GM04503 (cell line): ENCODE measurements at regions not wholly inside any gene's neighbourhood (a gene's known extent, or its start where the extent isn't known, plus 50 kb on each side); places are given as distances from the start of the nearest gene placed in this dataset.

Source experiments
- DNase-seq: peaks from one replicate; pipeline ENCODE4 v3.0.0-alpha.2; 2012; ENCODE audit warnings: low read depth

- DNase-seq: no peak
Observed at GRCh38 chr4:156654410-156654809, 317.2 kb downstream of the PDGFC start.

GRCh38 chr4:156643826-156644225, 327.8 kb downstream of the PDGFC start:
- no peak for DNase-seq

- DNase-seq: no peak
Observed at GRCh38 chr4:156642161-156642560, 329.4 kb downstream of the PDGFC start.

- DNase-seq: no peak
Observed at GRCh38 chr4:156638925-156639605, 332.5 kb downstream of the PDGFC start.

- no peak for DNase-seq
Observed at GRCh38 chr4:156638334-156638733, 333.3 kb downstream of the PDGFC start.

- no peak for DNase-seq
Observed at GRCh38 chr4:156636381-156636780, 335.2 kb downstream of the PDGFC start.

GRCh38 chr4:156635051-156635450, 336.5 kb downstream of the PDGFC start:
- no peak for DNase-seq

- DNase-seq: no peak
Observed at GRCh38 chr4:156634612-156635011, 337.0 kb downstream of the PDGFC start.

- no peak for DNase-seq
Observed at GRCh38 chr4:156633847-156634246, 337.8 kb downstream of the PDGFC start.

- no peak for DNase-seq
Observed at GRCh38 chr4:156628858-156629257, 342.7 kb downstream of the PDGFC start.

GRCh38 chr4:156623376-156623775, 348.2 kb downstream of the PDGFC start:
- no peak for DNase-seq

GRCh38 chr4:156620786-156621185, 350.8 kb downstream of the PDGFC start:
- no peak for DNase-seq

GRCh38 chr4:156619154-156619934, 352.3 kb downstream of the PDGFC start:
- no peak for DNase-seq

GRCh38 chr4:156615066-156615531, 356.5 kb downstream of the PDGFC start:
- DNase-seq: peak; percentile 95

GRCh38 chr4:156614536-156614935, 357.1 kb downstream of the PDGFC start:
- no peak for DNase-seq

- no peak for DNase-seq
Observed at GRCh38 chr4:156609421-156609820, 362.2 kb downstream of the PDGFC start.

GRCh38 chr4:156608651-156609050, 362.9 kb downstream of the PDGFC start:
- DNase-seq: no peak

- no peak for DNase-seq
Observed at GRCh38 chr4:156607478-156607857, 364.1 kb downstream of the PDGFC start.

GRCh38 chr4:156606554-156607477, 364.8 kb downstream of the PDGFC start:
- no peak for DNase-seq

- DNase-seq: no peak
Observed at GRCh38 chr4:156598138-156598681, 373.4 kb downstream of the PDGFC start.

GRCh38 chr4:156596706-156597329, 374.8 kb downstream of the PDGFC start:
- DNase-seq: no peak

- DNase-seq: no peak
Observed at GRCh38 chr4:156596026-156596425, 375.6 kb downstream of the PDGFC start.
